CD4-positive, alpha-beta T cell treated with Interleukin-4 for 1 hour (primary cell): ENCODE measurements at regions not wholly inside any gene's neighbourhood (a gene's known extent, or its start where the extent isn't known, plus 50 kb on each side); places are given as distances from the start of the nearest gene placed in this dataset.

Experiments
- DNase-seq, 2 donors: peaks; one replicate each; pipeline ENCODE4 v3.0.0-alpha.2; 2020 to 2022

DNA sequence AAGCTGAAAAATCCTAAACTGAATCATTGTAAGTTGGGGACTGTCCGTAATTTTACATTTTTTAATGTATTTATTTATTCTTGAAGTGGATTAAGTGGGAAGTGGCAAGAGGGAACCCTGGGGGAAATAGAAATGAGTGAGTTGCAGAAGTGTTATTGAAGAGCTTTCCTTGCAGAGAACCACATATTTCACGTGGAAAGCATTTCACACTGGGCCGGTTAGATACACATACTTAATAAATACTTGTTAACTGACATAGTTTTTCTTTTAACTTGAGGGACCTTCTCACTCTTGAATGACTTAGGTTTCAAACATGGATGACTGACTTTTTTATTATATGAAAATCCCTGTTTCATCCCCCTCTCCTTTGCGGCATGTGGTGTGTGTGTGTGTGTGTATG is 239.3 kb downstream of the LMO4 start:
- no peak for DNase-seq

DNA sequence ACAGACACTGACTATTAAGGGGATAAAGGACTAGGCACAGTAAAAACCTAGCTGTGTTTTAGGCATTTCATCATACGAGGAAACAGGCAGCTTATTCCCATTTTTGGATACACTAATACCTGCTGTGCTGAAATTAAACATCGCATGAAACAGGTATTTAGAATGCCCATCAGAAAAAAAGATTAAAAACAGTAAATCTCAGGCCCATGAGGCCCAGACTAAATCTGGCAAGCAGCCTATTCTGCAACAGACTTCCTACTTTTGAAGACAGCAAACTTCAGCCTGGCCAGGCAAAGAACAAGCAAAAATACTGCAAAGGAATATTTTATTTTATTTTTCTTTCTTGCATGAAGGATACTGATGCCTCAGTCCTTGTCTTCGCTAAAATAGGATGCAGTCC is 240.2 kb downstream of the LMO4 start:
- no peak for DNase-seq

DNA sequence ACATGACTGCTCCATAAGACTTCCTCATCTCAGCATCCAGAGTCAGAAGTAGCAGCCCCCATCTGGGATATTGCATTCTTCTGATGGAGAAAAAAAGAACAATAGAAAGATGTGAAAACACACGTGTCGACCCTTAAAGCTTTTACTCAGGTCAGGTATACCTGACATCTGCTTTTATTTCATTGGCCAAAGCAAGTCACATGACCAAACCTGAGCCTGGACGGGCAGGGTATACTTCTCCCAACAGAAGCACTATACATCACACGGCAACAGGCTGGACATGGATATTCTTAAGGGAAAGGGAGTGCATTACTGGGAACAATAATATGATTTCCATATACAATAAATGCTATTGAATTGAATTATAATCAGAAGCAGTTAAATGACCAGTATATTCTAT is 243.3 kb downstream of the LMO4 start:
- no peak for DNase-seq

- no peak for DNase-seq
Measured at GRCh38 chr1:87572891-87573290, 244.2 kb downstream of the LMO4 start.

- no peak for DNase-seq
Measured at GRCh38 chr1:87575528-87575927, 246.8 kb downstream of the LMO4 start.

GRCh38 chr1:87578464-87578863 is 249.8 kb downstream of the LMO4 start:
- no peak for DNase-seq

DNA sequence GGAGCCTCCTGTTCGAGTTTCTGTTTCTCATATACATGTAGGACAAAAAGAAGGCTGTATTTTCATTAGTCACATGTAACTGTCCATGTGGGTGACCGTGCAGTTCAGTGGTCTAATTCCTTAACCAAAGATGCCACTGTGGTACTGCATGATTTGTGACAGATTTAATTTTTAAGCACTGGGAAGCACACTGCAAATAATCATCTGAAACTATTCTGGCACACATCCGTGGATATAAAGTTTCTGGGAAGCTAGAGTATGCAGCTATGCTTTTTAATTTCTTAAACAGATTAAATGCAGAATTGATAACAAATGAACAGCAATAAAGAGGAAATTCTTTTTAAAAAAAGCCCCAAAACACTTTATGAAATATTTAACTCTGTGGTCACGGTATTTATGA is 254.8 kb downstream of the LMO4 start:
- no peak for DNase-seq

- DNase-seq: no peak
Measured at GRCh38 chr1:87584586-87584985, 255.9 kb downstream of the LMO4 start.

DNA sequence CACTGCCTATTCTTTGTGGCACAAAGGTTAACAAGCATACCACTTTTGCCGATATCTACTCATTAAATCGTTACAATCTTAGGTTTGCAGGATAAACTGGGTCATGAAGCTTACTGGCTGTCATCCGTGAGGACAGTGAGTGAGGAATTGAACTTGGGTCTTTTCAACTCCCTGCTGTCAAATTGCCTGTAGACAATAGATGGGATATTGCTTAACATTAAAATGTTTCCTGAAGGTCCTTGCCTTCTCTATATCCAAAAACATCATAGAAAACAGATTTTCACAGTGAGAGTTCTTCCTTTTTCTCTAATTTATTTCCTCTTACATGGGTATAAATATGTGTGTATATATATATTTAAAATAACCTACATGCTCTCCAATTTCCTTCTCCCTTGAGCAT is 257.8 kb downstream of the LMO4 start:
- DNase-seq: no peak

DNA sequence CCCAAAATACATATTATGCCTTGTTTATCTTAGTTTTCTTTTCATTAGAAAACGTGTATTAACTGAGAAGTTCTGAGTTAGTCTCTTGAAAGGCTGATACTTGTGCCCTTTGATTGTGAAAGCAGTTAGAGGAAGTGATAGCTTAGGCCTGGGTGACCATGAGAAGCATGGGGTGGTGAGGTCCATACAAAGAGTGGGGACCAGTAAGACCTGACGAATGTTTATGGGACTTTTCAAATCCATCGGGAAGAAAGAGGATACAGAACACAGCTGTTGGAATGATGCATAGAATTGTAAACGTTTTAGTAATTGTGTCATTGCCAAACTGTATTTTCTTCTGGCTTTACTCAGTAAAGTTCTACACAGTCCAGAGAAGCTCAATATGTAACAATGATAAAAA is 259.8 kb downstream of the LMO4 start:
- DNase-seq: peak in 1 of 2 donors; percentile 12

GRCh38 chr1:87591492-87591891 is 262.8 kb downstream of the LMO4 start:
- DNase-seq: no peak

GRCh38 chr1:87592156-87592555 is 263.5 kb downstream of the LMO4 start:
- no peak for DNase-seq

GRCh38 chr1:87594736-87595383 is 266.2 kb downstream of the LMO4 start:
- DNase-seq: no peak

GRCh38 chr1:87595384-87595781 is 266.7 kb downstream of the LMO4 start:
- DNase-seq: no peak

DNA sequence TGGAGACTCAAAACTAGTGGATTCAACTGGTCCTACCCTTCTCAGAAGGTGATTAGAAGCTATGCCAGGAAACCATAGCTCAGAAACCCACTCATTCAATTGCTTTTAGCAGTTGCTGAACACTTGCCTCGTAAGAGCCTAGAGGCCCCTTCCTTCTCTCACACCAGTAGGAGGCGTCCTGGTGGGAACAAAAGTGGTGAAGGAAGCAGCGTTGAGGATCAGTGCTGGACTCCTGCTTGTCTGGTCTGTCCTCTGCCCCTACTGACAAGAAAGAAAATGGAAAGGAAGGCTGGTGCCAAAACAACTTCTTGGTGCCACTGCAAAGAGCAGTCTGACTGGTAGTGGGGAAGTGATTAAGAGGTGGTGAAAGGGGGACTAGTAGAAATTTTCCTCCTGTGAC is 269.7 kb downstream of the LMO4 start:
- no peak for DNase-seq

DNA sequence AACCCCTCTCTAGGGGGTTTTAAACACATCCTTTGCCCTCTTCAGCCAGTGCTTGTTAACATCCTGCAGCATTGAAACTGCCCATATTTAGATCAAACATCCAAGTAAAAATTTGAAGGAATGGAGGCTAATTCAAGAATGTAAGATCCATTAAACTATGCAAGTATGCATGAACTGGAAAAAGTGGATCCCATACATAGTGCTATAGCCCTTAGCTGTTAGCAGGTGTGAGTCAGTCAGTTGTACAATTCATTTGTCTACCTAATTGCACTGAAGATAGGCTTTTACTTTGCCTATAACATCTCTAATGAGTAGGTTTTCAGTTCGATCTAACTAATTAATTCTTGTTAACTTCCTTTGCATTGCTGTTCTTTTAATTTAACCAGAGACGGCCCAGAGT is 270.9 kb downstream of the LMO4 start:
- no peak for DNase-seq

DNA sequence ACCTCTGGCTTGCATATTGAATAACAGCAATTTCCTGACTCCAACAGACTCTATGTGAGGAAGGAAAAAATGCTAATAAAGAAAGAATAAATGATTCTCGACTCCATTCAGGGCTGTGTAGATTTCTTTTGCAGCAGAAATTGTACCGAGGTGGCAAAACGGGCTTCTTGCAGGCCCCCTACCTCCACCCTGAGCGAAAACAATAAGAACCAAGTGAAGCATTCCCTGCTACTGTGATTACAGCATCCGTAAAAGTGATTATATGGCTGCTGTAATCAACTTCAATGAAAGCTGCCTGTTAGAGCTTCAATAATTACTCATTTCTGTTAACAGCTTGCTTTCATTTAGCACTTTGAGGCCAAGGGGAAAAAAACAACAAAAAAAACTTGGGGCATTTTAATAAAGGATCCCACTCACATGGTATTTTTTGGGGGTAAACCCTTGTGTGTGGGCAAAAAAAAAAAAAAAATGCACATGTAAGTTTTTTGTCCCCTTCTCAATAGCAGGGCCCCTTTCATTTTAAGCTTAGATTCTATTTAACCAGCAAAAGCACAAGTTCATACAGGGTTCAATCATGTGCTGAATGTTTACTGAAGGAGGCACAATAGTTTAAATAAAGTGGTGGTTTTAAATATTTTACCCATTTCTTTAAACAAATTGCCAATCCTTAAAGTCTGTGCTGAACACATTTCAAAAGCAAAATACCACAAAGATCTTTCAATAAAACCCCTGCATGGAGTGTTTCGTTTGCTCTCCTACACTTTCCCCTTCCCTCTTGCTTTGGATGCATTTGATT is 271.6 kb downstream of the LMO4 start:
- no peak for DNase-seq

GRCh38 chr1:87600854-87601253 is 272.2 kb downstream of the LMO4 start:
- DNase-seq: no peak

GRCh38 chr1:87603626-87604025 is 274.9 kb downstream of the LMO4 start:
- DNase-seq: no peak

DNA sequence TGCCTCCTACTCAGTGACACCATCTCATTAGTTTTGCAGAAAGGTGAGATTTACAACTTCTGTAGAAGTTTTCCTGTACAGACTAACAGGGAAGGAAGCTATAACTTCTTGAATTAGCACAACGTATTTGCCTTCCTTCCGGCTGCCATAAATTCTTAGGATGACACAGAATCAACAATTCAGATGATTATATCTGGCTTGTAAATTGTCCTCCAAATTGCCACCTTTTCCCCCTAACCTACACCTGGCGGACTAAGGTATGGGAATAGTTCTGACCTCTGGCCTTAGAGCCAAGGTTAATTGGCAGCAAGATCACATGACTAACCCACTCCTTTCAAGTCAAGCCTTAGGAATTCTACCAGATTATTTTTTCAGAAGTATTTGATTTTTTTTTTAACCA is 284.3 kb downstream of the LMO4 start:
- DNase-seq: no peak

DNA sequence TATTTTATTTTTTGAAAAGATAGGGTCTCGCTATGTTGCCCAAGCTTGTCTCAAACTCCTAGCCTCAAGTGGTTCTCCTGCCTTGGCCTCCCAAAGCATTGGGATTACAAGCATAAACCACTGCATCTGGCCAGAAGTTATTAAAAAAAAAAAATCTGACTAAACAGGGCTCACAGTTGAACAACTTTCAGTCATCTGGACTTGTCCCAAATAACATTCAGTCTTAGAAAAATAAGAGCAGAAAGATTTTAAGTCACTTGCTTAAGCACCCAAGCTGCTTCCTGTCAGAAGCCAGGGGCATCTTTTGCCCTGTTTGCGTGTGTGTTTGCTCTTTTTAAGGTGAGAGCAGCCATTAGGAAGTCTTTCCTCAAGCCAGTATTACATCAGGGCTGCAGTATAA is 286.8 kb downstream of the LMO4 start:
- DNase-seq: no peak

GRCh38 chr1:87615901-87616300 is 287.2 kb downstream of the LMO4 start:
- DNase-seq: no peak

GRCh38 chr1:87620807-87621206 is 292.1 kb downstream of the LMO4 start:
- no peak for DNase-seq

DNA sequence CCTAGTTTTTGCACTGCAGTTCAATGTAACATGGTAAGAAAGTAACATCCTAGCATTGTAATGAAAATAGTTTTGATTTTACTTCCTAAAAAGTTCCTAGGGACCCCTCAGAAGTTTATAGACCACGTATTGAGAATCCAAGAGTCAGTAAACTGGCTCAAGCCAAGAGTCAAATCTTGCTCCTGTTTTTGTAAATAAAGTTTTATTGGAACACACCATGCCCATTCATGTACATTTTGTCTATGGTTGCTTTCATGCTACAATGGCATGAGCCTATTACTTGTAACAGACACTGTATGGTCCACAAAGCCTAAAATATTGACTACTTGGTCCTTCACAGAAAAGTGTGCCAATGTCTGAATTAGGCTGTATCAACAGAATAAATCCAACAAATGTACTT is 301.0 kb downstream of the LMO4 start:
- no peak for DNase-seq

DNA sequence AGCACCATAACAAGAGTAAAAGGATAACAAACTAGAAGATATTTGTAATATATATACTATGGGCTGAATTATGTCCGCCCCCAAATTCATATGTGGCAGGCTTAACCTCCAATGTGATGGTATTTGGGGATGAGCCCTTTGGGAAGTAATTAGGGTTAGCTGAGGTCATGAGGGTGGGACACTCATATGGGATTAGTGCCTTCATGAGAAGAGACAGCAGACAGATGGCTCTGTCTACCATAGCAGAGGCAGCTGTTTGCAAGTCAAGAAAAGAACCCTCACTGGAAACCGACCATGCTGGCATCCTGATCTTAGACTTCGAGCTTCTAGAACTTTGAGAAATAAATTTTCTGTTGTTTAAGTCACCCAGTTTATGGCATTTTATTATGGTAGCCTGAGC is 303.6 kb downstream of the LMO4 start:
- DNase-seq: no peak
